H1 (cell line): ENCODE measurements at regions not wholly inside any gene's neighbourhood (a gene's known extent, or its start where the extent isn't known, plus 50 kb on each side); places are given as distances from the start of the nearest gene placed in this dataset.

Experiments
- CTCF ChIA-PET: fragments of 300-600 bp; sonication (Branson Sonifier 250); formaldehyde crosslinking; loops from one replicate; lab custom pipeline; 2021; ENCODE audit not compliant: partially characterized antibody; lab: Charles Lee
- POLR2A ChIA-PET: fragments of 300-600 bp; sonication (Branson Sonifier 250); formaldehyde crosslinking; loops from one replicate; lab custom pipeline; 2021; ENCODE audit warnings: inconsistent platforms; ENCODE audit not compliant: partially characterized antibody; lab: Charles Lee
- DNase-seq, 2 experiments: peaks; one replicate each; pipeline versions ENCODE4 v3.0.0 to v3.0.0-alpha.2; 2010 to 2022; ENCODE audit warnings: low spot score in 2 of 2, low read depth in 1 of 2, mixed read lengths in 1 of 2
- FAIRE-seq: peaks from 2 replicates; lab custom pipeline; 2011; peaks lifted over from hg19 to GRCh38; lab: Jason Lieb, UNC
- H2AFZ ChIP-seq: 2 replicates; pipeline ENCODE4 v1.8.1; 2012; ENCODE audit warnings: low read length, inconsistent platforms
- H2AK5ac ChIP-seq: 2 replicates; pipeline ENCODE4 v1.6.1; 2013; ENCODE audit warnings: low read depth, low read length
- H2BK120ac ChIP-seq: replicated peaks from 2 replicates; pipeline ENCODE3; 2013; ENCODE audit warnings: low read depth, low read length, inconsistent platforms
- H2BK12ac ChIP-seq: 2 replicates; pipeline ENCODE4 v1.6.1; 2013; ENCODE audit warnings: low read depth, low read length
- H2BK15ac ChIP-seq: 2 replicates; pipeline ENCODE4 v1.6.1; 2013; ENCODE audit warnings: low read length
- H2BK20ac ChIP-seq: 2 replicates; pipeline ENCODE4 v1.6.1; 2013; ENCODE audit warnings: low read length
- H2BK5ac ChIP-seq: 2 replicates; pipeline ENCODE4 v1.6.1; 2013; ENCODE audit warnings: low read depth, low read length
- H3K14ac ChIP-seq: 2 replicates; pipeline ENCODE4 v1.6.1; 2013; ENCODE audit warnings: inconsistent platforms; ENCODE audit not compliant: insufficient read length
- H3K18ac ChIP-seq: 2 replicates; pipeline ENCODE4 v1.6.1; 2013; ENCODE audit warnings: low read length; ENCODE audit errors: extremely low read depth
- H3K23ac ChIP-seq: 2 replicates; pipeline ENCODE4 v1.6.1; 2013; ENCODE audit warnings: inconsistent platforms; ENCODE audit not compliant: insufficient read length
- H3K23me2 ChIP-seq: 2 replicates; pipeline ENCODE4 v1.6.1; 2013; ENCODE audit warnings: low read depth, low read length
- H3K27ac ChIP-seq: 2 replicates; pipeline ENCODE4 v1.6.1; 2011; ENCODE audit warnings: low read depth, low read length, inconsistent platforms
- H3K27me3 ChIP-seq, 4 experiments: replicated peaks in 1 of 4; 1 replicate in 1 of 4; 2 replicates in 3 of 4; pipeline versions ENCODE4 v1.6.1 to v1.8.1; 2011 to 2013; ENCODE audit warnings: low read length in 3 of 4, mild to moderate bottlenecking in 3 of 4, inconsistent platforms in 2 of 4, mixed read lengths in 2 of 4, moderate library complexity in 1 of 4; ENCODE audit not compliant: control insufficient read depth in 3 of 4, insufficient read depth in 3 of 4; ENCODE audit errors: extremely low read depth in 1 of 4
- H3K36me3 ChIP-seq, 4 experiments: 2 replicates each; pipeline versions ENCODE4 v1.6.1 to v1.8.1; 2011 to 2013; ENCODE audit warnings: mild to moderate bottlenecking in 4 of 4, low read length in 3 of 4, moderate library complexity in 2 of 4, control low read depth in 1 of 4, inconsistent platforms in 1 of 4; ENCODE audit not compliant: insufficient read depth in 4 of 4, control insufficient read depth in 2 of 4
- H3K4ac ChIP-seq: replicated peaks from 2 replicates; pipeline ENCODE3; 2013; ENCODE audit warnings: low read length, low read depth, mixed read lengths, inconsistent platforms; ENCODE audit not compliant: insufficient read length
- H3K4me1 ChIP-seq, 4 experiments: replicated peaks in 1 of 4; 1 replicate in 1 of 4; 2 replicates in 3 of 4; pipeline versions ENCODE4 v1.6.1 to v1.8.1; 2011 to 2013; ENCODE audit warnings: low read length in 3 of 4, inconsistent platforms in 2 of 4, mixed read lengths in 1 of 4; ENCODE audit not compliant: insufficient read depth in 4 of 4, control insufficient read depth in 3 of 4
- H3K4me2 ChIP-seq, 2 experiments: 2 replicates each; pipeline versions ENCODE4 v1.6.1 to v1.8.1; 2011 to 2013; ENCODE audit warnings: low read depth in 2 of 2, low read length in 2 of 2, control low read depth in 1 of 2, inconsistent platforms in 1 of 2, mild to moderate bottlenecking in 1 of 2; ENCODE audit not compliant: insufficient read depth in 1 of 2
- H3K4me3 ChIP-seq, 4 experiments: fragments of 200-600, 300-600 bp in 1 of 4; sonication (generic), shearing (Covaris generic), sonication (Bioruptor Twin) in 1 of 4; 2 replicates each; pipeline versions ENCODE4 v1.5.1 to v1.8.1; 2011 to 2016; ENCODE audit warnings: low read length in 4 of 4, low read depth in 3 of 4, control low read depth in 2 of 4, inconsistent platforms in 2 of 4, mild to moderate bottlenecking in 2 of 4, mixed read lengths in 1 of 4, moderate library complexity in 1 of 4; ENCODE audit not compliant: insufficient read depth in 2 of 4; ENCODE audit errors: extremely low read depth in 1 of 4
- H3K56ac ChIP-seq: replicated peaks from 2 replicates; pipeline ENCODE3; 2013; ENCODE audit warnings: low read depth, mild to moderate bottlenecking, mixed read lengths, low read length, inconsistent platforms; ENCODE audit not compliant: insufficient read length
- H3K79me1 ChIP-seq: 2 replicates; pipeline ENCODE4 v1.6.1; 2013; ENCODE audit warnings: low read depth, low read length, control low read depth
- H3K79me2 ChIP-seq, 2 experiments: 2 replicates each; pipeline versions ENCODE4 v1.6.1 to v1.8.1; 2012 to 2013; ENCODE audit warnings: low read length in 2 of 2, mild to moderate bottlenecking in 2 of 2, inconsistent platforms in 1 of 2; ENCODE audit not compliant: insufficient read depth in 2 of 2, control insufficient read depth in 1 of 2
- H3K9ac ChIP-seq, 4 experiments: replicated peaks in 1 of 4; 1 replicate in 1 of 4; 2 replicates in 3 of 4; pipeline versions ENCODE4 v1.6.1 to v1.8.1; 2011 to 2013; ENCODE audit warnings: low read depth in 3 of 4, low read length in 3 of 4, control low read depth in 2 of 4, mild to moderate bottlenecking in 2 of 4, moderate library complexity in 2 of 4, inconsistent platforms in 1 of 4; ENCODE audit errors: extremely low read depth in 1 of 4
- H3K9me3 ChIP-seq, 2 experiments: 2 replicates each; pipeline versions ENCODE4 v1.6.1 to v1.8.1; 2012 to 2013; ENCODE audit warnings: mild to moderate bottlenecking in 2 of 2, moderate library complexity in 2 of 2, control low read depth in 1 of 2, inconsistent platforms in 1 of 2, low read depth in 1 of 2, low read length in 1 of 2, mixed read lengths in 1 of 2; ENCODE audit not compliant: insufficient read depth in 2 of 2
- H4K20me1 ChIP-seq, 2 experiments: replicated peaks in 1 of 2; 2 replicates each; pipeline versions ENCODE3 to v1.8.1; 2011 to 2013; ENCODE audit warnings: inconsistent platforms in 2 of 2, low read length in 2 of 2, mild to moderate bottlenecking in 1 of 2; ENCODE audit not compliant: insufficient read depth in 2 of 2, control insufficient read depth in 1 of 2
- H4K5ac ChIP-seq: 2 replicates; pipeline ENCODE4 v1.6.1; 2013; ENCODE audit warnings: low read length, low read depth, mixed read lengths, inconsistent platforms; ENCODE audit not compliant: insufficient read length
- H4K8ac ChIP-seq: 2 replicates; pipeline ENCODE4 v1.8.0; 2013; ENCODE audit warnings: mild to moderate bottlenecking, moderate library complexity, low read length, inconsistent platforms; ENCODE audit not compliant: insufficient read depth; ENCODE audit errors: extremely low read depth
- H4K91ac ChIP-seq: replicated peaks from 2 replicates; pipeline ENCODE3; 2013; ENCODE audit warnings: low read length, mixed read lengths, inconsistent platforms; ENCODE audit not compliant: insufficient read length
- SUZ12 ChIP-seq: fragments of 200-600 bp; sonication (generic); IDR thresholded peaks from 2 replicates; pipeline ENCODE4 v1.6.1; 2012; ENCODE audit warnings: mild to moderate bottlenecking, inconsistent platforms, low read length, moderate library complexity, mixed read lengths
- WGBS, 2 experiments: shearing (Covaris generic) in 1 of 2; methylation state at CpG; one replicate each; pipeline versions ENCODE4 v1.1.6 to v1.1.7; 2013 to 2015; ENCODE audit warnings: low lambda C conversion rate in 2 of 2, mixed read lengths in 2 of 2, inconsistent platforms in 1 of 2, low coverage in 1 of 2, missing lambda C conversion rate in 1 of 2; ENCODE audit not compliant: insufficient replicate concordance in 2 of 2, insufficient coverage in 1 of 2, insufficient read length in 1 of 2; ENCODE audit errors: extremely low coverage in 1 of 2, missing lambda C conversion rate in 1 of 2; 5-methylcytosine and 5-hydroxymethylcytosine counted together

DNA sequence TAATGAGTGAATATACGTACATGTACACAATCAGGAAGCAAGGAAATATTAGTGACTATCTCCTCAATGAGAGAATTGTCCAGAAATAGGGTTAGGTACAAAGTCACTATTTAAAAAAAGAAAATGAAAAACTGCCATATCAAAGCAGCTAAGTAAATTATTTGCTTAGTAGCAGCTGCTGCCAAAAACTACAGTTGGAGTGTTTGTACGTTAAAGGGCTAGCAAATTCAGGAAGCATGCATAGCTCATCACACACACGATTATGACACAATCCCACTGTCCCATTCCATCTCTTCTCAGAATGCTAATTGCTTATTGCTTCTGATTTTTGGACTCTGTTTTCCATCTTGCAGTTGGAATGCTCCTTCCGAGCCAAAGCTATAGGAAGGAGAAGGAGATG lies 2012.5 kb upstream of the LRRTM1 start:
- no peaks in the 10 kb centered on the region for H3K79me1 ChIP-seq
- no peak overlapping the region for H3K18ac ChIP-seq
- no peak overlapping the region for H2BK15ac ChIP-seq
- no peak overlapping the region for H3K56ac ChIP-seq
- H3K14ac ChIP-seq: no peak overlapping the region
- H3K4ac ChIP-seq: no peak overlapping the region
- no peak overlapping the region for H4K5ac ChIP-seq
- no peaks in the 10 kb centered on the region for H4K20me1 ChIP-seq
- H2BK120ac ChIP-seq: no peak overlapping the region
- 93% methylated on average over 4 of the region's 4 CpGs; no CpG with 5 or more reads in 1 of the 2 experiments for WGBS, 2 experiments
- H3K23ac ChIP-seq: no peak overlapping the region
- H3K27me3 ChIP-seq: no peaks in the 10 kb centered on the region
- no peak overlapping the region for H2BK20ac ChIP-seq
- H2AK5ac ChIP-seq: no peak overlapping the region
- no peaks in the 10 kb centered on the region for H3K79me2 ChIP-seq
- no peak overlapping the region for H4K8ac ChIP-seq
- ChIA-PET POLR2A (no interaction called here), CTCF (interaction anchor here (0.6 kb wide), 1 partner anchor 38 kb away, joined by 3 read pairs; no protein-coding TSS in a partner anchor)
- no peak overlapping the region for H2BK5ac ChIP-seq
- H3K9me3 ChIP-seq: no peaks in the 10 kb centered on the region
- TF ChIP-seq SUZ12: no peak
- H4K91ac ChIP-seq: no peak overlapping the region
- no peak overlapping the region for H3K27ac ChIP-seq
- H3K36me3 ChIP-seq: no peaks in the 10 kb centered on the region
- no peaks in the 10 kb centered on the region for H3K23me2 ChIP-seq
- no peak overlapping the region for H2BK12ac ChIP-seq
- FAIRE-seq: no peak
- DNase-seq: no peak
- no peak overlapping the region for H3K4me3 ChIP-seq
- no peak overlapping the region for H3K9ac ChIP-seq
- no peaks in the 10 kb centered on the region for H3K4me1 ChIP-seq
- H2AFZ ChIP-seq: 0 out of 2 replicates have a peak overlapping the region, but pooled peaks have one; percentile 33
- H3K4me2 ChIP-seq: no peak overlapping the region
